GM12872 (cell line): ENCODE measurements at regions not wholly inside any gene's neighbourhood (a gene's known extent, or its start where the extent isn't known, plus 50 kb on each side); places are given as distances from the start of the nearest gene placed in this dataset.

Experiments used
- CTCF ChIP-seq: IDR thresholded peaks from 3 replicates; pipeline ENCODE4 v1.5.1; 2011; ENCODE audit warnings: low read depth, mild to moderate bottlenecking, low read length, moderate library complexity; ENCODE audit not compliant: insufficient read depth

DNA sequence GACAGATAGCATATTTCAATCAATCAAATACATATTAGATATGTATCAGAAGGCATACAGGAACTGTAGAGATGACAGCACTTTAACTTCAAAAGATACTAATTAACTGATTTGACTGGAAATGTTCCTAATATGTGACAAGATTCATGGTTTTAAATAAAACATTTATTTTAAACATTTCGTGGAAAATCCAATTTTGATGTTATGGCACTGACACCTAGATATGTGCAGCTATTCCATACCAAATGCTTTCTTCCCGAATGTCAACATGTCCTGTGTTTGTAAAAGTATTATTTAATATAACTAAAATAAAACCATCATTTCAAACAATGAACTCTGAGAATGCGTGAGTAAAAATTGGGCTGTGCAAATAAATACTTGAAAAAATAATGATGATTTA, 1209.3 kb downstream of the NSUN3 start:
- TF ChIP-seq CTCF: no peak

DNA sequence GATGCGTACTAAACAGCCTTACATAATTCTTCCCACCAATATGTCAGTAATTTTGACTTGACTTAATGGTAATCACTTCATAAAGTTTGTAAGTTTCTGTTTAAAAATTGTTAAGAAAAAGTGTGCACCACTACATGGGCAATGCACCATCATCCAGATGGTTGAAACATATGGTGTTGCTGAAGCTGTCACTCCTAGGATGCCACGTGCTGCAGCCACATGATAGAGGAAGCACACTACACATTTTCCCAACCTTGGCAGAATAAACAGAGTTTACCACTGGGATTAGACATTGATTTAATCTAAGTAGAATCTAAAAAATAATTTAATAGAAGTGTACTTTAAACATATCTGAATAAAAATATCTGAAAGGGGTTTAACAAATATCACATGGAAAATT, 1209.9 kb downstream of the NSUN3 start:
- TF ChIP-seq CTCF: no peak

GRCh38 chr3:95277613-95278012, 1214.8 kb downstream of the NSUN3 start:
- TF ChIP-seq CTCF: no peak

DNA sequence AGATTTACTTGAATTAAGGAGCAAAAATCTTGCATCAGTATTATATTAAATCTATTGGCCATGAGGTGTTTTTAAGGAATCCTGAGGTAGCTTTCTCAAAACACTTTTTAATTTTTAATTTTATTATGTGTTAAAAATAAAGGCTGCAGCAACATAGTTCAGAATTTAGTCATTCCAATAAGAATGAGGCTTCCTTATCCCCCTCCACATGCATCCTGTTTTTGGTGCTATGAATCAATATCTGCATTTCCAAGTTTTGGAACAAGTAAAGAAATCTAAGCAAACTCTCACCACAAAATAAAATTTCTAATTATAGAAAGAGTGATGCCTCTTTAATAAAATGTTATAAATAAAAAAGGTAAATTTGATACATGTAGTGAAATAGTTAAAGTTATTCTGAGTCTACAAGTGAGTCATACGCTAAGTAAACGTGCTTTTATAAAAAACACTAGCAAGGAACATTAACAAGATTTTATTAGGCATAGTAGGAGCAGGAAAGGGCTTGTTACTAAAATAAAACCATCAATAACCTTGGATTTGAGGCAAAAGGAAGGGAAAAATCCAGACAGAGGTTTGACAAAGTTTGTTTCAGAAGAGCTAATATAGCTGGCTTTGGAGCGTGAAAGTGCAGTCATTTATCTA, 1218.0 kb downstream of the NSUN3 start:
- TF ChIP-seq CTCF: no peak

- TF ChIP-seq CTCF: no peak
Observed at GRCh38 chr3:95289295-95289694, 1226.4 kb downstream of the NSUN3 start.

DNA sequence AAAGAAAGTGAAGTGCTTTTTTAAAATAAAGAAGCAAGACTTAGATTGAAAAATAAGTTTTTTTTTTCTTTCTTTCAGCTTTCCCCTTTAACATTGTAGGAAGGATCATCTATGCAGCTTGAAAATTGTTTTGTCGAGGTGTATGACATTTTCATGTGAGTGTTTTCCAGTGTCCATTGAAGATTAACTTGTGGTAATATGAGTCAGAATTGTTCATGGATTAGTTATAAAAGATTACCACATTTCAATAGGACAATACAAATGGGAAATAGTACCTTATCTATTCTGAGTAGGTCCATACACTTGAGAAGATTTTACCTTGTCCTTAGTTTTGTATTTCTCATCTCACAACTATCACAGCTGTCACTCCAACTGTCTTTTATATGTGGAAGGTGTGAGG, 1234.7 kb downstream of the NSUN3 start:
- no peak for TF ChIP-seq CTCF

DNA sequence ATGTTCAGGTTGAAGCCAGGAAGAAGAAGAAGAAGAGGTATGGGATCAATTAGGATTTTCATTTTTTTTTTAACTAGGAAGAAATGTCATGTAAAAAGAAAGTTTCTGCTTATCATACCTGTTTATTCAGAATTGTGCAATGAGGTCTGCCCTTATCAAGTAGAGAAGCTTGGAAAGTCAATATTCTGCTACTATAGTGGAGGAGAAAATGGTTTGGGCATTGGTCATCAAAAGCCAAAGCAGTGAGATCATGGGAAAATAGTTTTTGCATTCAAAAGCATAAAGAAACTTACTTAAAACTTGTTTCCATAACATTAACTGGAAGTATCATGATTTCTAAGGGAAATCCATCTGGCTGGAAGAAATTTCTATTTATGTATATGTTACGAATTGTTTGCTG, 1239.2 kb downstream of the NSUN3 start:
- no peak for TF ChIP-seq CTCF
